GM18508 (cell line): ENCODE measurements at regions not wholly inside any gene's neighbourhood (a gene's known extent, or its start where the extent isn't known, plus 50 kb on each side); places are given as distances from the start of the nearest gene placed in this dataset.

Experiments
- ATAC-seq: cut with Tn5 transposase; IDR thresholded peaks from one replicate; pipeline ENCODE4 v1.9.1; 2021; ENCODE audit warnings: moderate number of reproducible peaks; ENCODE audit not compliant: insufficient read depth, unreplicated experiment

- ATAC-seq, result no peak
Observed at GRCh38 chr2:120807751-120808150, 72.1 kb downstream of the GLI2 start.

DNA sequence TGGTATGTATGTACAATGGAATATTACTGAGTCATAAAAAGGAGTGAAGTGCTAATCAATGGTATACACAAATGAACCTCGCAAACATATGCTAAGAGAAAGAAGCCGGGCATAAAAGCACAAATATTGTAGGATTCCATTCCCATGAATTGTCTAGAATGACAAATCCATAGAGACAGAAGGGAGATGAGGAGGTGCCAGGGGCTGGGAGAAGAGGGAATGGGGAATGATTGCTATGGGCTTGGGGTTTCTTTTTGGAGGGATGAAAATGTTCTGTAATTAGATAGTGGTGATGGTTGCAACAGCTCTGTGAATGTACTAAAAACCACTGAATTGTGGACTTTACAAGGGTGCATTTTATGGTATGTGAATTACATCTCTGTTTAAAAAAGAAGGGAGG lies 73.5 kb downstream of the GLI2 start:
- no peak for ATAC-seq

DNA sequence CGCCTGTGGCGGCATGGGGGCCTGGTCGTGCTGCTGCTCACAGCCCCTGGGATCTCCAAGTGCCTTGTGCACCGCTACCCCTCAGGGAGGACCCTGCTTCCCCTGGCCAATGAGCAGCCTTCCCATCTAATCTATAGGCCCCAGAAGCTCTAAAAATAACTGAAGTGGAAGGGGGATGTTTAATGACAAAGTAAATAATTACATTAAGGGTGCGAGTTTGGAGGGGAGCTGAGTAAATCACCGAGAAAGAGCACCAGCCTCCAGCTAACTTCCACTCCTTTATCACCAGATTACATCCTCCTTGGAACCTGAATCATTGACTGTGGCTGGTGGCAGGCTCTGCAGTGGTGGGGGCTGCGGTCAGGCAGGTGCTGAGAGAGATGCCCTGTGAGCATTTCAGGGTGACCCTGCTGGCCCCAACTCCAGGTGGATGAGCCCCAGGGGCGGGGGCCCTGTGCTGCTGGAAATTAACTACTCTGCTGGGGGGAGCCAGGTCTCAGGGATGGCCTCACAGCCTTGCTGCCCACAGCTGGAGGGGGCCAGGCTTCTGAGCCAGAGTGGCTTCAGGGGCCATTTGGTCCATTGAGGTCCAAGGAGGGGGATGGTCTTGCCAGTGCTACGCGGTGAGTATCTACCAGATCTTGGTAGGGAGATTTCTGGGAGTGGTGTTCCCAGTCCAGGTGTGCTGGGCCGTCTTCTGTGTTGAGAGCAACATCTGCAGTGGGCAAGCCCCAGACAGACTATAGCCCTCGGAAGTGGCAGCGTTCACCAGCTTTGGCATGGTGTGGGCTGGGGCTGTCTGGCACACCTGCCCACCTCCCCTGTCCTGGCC lies 74.2 kb downstream of the GLI2 start:
- no peak for ATAC-seq

DNA sequence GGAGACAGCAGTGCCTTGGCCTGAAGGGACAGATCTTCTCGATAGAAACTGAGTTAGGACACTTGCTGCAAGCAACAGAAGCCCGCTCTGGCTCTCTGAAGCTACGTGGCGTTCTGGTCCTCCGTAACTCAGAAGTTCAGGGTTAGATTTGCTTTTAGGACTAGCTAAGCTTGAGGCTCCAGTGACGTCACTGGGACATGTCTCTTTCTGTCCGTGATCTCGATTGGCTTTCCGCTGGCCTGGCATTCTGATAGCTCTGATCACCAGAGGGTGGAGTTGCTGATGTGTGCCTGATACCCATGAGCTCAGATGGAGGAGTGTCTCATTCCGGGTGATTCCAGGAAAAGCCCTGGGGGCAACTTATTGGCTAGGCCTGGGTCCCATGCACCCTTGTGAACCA lies 75.0 kb downstream of the GLI2 start:
- no peak for ATAC-seq

GRCh38 chr2:120812866-120813265 lies 77.2 kb downstream of the GLI2 start:
- ATAC-seq, result no peak

DNA sequence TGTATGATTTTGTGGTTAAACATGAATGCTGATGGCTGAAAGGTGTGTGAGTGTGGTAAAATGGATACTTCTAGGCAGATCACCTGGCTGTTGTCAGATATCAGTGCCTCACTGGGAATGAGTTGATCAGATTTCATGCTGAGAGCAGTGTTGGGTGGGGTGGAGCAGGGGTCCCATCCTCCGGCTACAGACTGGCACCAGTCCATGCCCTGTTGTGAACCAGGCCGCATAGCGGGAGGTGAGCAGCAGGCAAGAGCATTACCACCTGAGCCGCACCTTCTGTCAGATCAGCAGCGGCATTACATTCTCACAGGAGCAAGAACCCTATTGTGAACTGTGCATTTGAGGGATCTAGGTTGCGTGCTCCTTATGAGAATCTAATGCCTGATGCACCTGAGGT lies 78.7 kb downstream of the GLI2 start:
- ATAC-seq, result no peak

- no peak for ATAC-seq
Observed at GRCh38 chr2:120815292-120815691, 79.6 kb downstream of the GLI2 start.

- ATAC-seq, result no peak
Observed at GRCh38 chr2:120817136-120817955, 81.7 kb downstream of the GLI2 start.

DNA sequence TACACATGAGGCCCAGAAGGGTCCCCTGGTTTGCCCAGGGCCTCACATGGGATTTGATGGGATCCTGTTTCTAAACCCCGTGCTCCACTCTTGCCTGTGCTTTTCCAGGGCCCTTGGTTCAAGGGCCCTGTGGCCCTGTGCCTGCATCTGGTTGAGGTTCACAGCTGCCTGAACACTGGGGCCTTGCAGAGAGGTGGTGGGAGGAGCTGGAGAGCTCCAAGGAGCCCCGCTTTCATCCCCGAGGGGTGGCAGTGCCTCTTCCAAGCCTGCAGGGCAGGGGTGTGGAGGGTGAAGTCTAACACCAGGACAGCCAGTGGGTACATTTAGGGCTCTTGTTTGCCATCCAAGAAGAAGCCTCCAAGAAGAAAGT lies 82.3 kb downstream of the GLI2 start:
- no peak for ATAC-seq

DNA sequence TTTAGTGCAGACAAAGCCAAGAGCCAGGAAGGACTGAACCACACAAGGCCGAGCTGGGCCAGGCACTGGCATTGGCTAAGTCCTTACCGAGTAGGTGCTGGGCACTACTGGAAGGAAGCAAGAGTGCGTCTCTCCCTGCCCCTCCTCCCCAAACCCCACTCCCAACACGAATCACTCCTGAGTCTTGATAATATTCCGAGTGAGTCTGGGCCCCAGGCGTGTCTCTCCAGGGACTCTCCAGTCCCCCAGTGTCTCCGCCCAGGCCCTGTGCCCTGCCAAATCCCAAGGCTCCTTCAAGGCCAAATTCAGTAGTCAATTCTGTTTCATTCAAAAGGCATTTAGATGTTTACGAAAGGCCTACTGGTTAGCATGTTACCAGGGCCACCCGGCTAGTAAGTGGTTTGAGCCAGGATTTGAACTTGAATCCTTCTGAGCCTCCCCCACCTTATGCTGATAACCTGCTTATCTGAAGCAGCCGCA lies 82.8 kb downstream of the GLI2 start:
- no peak for ATAC-seq

DNA sequence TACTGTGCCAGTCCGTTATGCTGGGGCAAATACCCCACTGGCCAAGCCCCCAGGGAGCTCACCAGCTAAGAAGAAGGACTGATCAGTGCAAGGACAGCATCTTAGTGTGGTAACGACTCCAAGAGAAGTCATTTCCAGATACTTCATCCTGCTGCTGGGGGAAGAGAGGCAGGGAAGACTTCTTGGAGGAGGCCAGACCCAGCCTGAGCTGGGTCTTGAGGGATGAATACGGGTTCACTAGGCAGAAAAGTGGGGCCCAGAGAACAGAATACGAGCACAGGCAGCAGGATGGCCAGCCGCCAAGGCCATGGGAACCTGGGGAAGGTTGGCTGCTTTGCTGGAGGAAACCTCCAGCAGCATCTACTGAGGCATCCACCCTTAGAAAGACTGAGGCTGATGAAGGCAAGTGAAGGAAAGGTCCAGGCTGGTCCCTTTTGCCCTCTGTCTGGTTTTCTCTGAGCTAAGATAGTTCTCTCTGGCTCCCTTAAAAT lies 84.1 kb downstream of the GLI2 start:
- no peak for ATAC-seq

- no peak for ATAC-seq
Observed at GRCh38 chr2:120820263-120820952, 84.7 kb downstream of the GLI2 start.

- no peak for ATAC-seq
Observed at GRCh38 chr2:120820953-120821279, 85.2 kb downstream of the GLI2 start.

DNA sequence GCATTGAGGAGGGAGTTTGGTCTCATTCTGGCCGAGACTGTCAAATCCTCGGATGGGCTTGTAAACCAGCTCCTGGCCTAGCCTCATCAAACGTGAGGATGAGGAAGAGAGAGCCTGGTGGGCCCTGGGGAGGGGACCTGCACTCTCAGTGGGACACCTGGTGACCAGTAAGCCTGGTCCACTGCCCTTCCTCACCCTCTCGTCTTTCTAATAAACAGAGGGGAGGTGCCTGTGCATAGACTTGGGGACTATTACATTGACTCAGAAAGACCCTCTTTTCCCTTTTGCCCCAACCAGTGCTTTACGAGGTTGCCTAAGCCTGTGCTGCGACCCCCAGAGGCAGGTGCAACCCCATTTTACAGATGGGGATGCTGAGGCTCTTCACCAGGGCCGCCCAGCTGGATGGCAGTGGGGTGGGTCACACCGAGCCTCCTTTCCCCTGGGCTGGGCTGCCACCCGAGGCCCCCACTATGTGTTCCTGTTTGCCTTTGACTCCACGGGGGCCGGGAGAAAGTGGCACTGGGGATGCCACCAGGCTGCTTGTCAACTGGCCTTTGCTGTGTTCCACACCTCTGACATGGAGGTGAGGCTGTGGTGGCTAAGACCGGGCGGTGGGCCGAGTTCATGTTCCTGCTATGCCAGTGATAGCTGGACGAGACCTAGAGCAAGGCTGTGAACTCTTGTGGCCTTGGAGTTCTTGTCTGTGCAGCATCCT lies 85.9 kb downstream of the GLI2 start:
- ATAC-seq, result no peak

- ATAC-seq, result no peak
Observed at GRCh38 chr2:120822933-120823332, 87.3 kb downstream of the GLI2 start.

GRCh38 chr2:120823551-120823950 lies 87.9 kb downstream of the GLI2 start:
- no peak for ATAC-seq

DNA sequence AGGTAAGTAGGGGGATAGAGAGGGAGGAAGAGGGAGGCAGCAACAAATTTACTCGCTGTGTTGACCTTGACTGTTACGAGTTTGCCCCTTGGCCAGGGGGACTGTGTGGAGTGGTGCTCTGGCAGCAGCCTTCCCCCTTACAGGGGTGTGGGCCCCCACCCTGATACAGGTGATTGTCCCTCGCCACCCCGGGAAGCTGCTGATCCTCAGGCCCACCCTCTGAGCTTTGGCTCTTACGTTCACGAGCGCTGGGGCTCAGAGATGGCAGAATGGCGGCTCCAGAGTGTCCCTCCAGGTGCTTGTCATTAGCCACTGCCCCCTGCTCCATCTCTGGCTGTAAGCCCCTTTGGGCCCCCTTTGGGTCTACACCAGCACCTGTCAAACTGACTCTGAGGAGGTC lies 88.6 kb downstream of the GLI2 start:
- ATAC-seq, result no peak

- ATAC-seq, result no peak
Observed at GRCh38 chr2:120825370-120826259, 89.9 kb downstream of the GLI2 start.

DNA sequence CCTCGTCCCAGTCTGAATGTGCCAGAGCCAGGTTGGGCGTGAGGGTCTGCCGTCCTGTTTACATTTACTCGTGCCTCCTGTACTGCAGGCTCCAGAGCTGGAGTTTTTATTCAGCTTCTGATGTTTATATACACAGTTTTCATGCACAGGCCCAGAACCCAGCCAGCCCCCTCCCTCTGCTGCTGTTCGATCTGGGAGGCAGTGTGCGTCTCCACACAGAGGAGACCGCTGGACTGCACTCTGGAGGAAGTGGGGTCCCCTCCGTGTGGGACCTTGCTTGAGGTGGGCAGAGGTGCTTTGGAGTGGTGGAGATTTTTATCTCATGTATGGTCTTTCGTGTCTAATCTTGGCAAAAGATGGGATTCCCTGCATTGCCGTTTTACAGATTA lies 90.6 kb downstream of the GLI2 start:
- no peak for ATAC-seq
